ENCODE measurements at regions not wholly inside any gene's neighbourhood (a gene's known extent, or its start where the extent isn't known, plus 50 kb on each side); places are given as distances from the start of the nearest gene placed in this dataset.

GRCh38 chr6:40955178-40955545, 83.9 kb downstream of the UNC5CL start:
- Histone ChIP-seq H3K36me3 (ENCODE audit: low read depth, missing control alignments) (no peaks in the 10 kb centered on the region), H3K27me3 (no peaks in the 10 kb centered on the region), H3K4me1 (no peaks in the 10 kb centered on the region), H3K9me3 (no peaks in the 10 kb centered on the region), H3K4me3 (no peak overlapping the region), H3K27ac (no peak overlapping the region)
- TF ChIP-seq, protein P1, sequence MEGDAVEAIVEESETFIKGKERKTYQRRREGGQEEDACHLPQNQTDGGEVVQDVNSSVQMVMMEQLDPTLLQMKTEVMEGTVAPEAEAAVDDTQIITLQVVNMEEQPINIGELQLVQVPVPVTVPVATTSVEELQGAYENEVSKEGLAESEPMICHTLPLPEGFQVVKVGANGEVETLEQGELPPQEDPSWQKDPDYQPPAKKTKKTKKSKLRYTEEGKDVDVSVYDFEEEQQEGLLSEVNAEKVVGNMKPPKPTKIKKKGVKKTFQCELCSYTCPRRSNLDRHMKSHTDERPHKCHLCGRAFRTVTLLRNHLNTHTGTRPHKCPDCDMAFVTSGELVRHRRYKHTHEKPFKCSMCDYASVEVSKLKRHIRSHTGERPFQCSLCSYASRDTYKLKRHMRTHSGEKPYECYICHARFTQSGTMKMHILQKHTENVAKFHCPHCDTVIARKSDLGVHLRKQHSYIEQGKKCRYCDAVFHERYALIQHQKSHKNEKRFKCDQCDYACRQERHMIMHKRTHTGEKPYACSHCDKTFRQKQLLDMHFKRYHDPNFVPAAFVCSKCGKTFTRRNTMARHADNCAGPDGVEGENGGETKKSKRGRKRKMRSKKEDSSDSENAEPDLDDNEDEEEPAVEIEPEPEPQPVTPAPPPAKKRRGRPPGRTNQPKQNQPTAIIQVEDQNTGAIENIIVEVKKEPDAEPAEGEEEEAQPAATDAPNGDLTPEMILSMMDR (IDR thresholded peaks at IDR 0.05) = no peak
- TF ChIP-seq POLR2A (IDR thresholded peaks at IDR 0.05) = no peak
- DNase-seq = no peak
- 80 to 83% methylated on average over 1 to 6 of the region's 6 CpGs for WGBS, 2 donors
- intact Hi-C loops (cut with DNase I; ENCODE audit: low total_unique reads) = no loop called here

GRCh38 chr6:40954446-40955177, 84.4 kb downstream of the UNC5CL start:
- TF ChIP-seq POLR2A (IDR thresholded peaks at IDR 0.05) = no peak
- TF ChIP-seq, protein P1 (IDR thresholded peaks at IDR 0.05) = no peak
- H3K27ac ChIP-seq = no peak overlapping the region
- no peaks in the 10 kb centered on the region for H3K4me1 ChIP-seq
- no peaks in the 10 kb centered on the region for H3K9me3 ChIP-seq
- WGBS, 2 donors = 79 to 86% methylated on average over 5 to 6 of the region's 6 CpGs
- H3K36me3 ChIP-seq (ENCODE audit: low read depth, missing control alignments) = no peaks in the 10 kb centered on the region
- H3K27me3 ChIP-seq = no peaks in the 10 kb centered on the region
- intact Hi-C loops (cut with DNase I; ENCODE audit: low total_unique reads) = no loop called here
- no peak for DNase-seq
- no peak overlapping the region for H3K4me3 ChIP-seq

GRCh38 chr6:40953486-40953885, 85.5 kb downstream of the UNC5CL start:
- Histone ChIP-seq H3K27ac (no peak overlapping the region), H3K27me3 (no peaks in the 10 kb centered on the region), H3K4me3 (no peak overlapping the region), H3K36me3 (ENCODE audit: low read depth, missing control alignments) (no peaks in the 10 kb centered on the region), H3K4me1 (no peaks in the 10 kb centered on the region), H3K9me3 (no peaks in the 10 kb centered on the region)
- 67 to 82% methylated on average over 4 of the region's 4 CpGs for WGBS, 2 donors
- intact Hi-C loops (cut with DNase I; ENCODE audit: low total_unique reads) = no loop called here
- TF ChIP-seq POLR2A (IDR thresholded peaks at IDR 0.05) = no peak
- TF ChIP-seq, protein P1 (IDR thresholded peaks at IDR 0.05) = no peak
- no peak for DNase-seq

- H3K27ac ChIP-seq = no peak overlapping the region
- no peaks in the 10 kb centered on the region for H3K36me3 ChIP-seq (ENCODE audit: low read depth, missing control alignments)
- 71 to 76% methylated on average over 7 of the region's 7 CpGs for WGBS, 2 donors
- H3K4me3 ChIP-seq = no peak overlapping the region
- no peaks in the 10 kb centered on the region for H3K27me3 ChIP-seq
- intact Hi-C loops (cut with DNase I; ENCODE audit: low total_unique reads) = no loop called here
- no peaks in the 10 kb centered on the region for H3K4me1 ChIP-seq
- no peak for DNase-seq
- no peaks in the 10 kb centered on the region for H3K9me3 ChIP-seq
- no peak for TF ChIP-seq POLR2A (IDR thresholded peaks at IDR 0.05)
- TF ChIP-seq, protein P1 (IDR thresholded peaks at IDR 0.05) = no peak
Measured at GRCh38 chr6:40950986-40951698, 87.9 kb downstream of the UNC5CL start.

Data from testis (tissue), 2 donors.